Parathyroid adenoma (tissue), 2 donors: ENCODE measurements at regions not wholly inside any gene's neighbourhood (a gene's known extent, or its start where the extent isn't known, plus 50 kb on each side); places are given as distances from the start of the nearest gene placed in this dataset.
"Not testable (repeated sequence)": the region's sequence is repeated elsewhere in the genome, so short reads cannot be mapped to it uniquely, and the experiment has no call there.

Experiments
- H2AFZ ChIP-seq: fragments of 300-600 bp; sonication (generic); one replicate; pipeline ENCODE4 v1.7.0; 2017; ENCODE audit warnings: antibody characterized with exemption, mild to moderate bottlenecking
- H3K27ac ChIP-seq: fragments of 300-600 bp; sonication (generic); one replicate; pipeline ENCODE4 v1.7.0; 2017
- H3K27me3 ChIP-seq: fragments of 300-600 bp; sonication (generic); one replicate; pipeline ENCODE4 v1.7.0; 2017; ENCODE audit warnings: low read length; ENCODE audit not compliant: control insufficient read depth, insufficient read depth
- H3K36me3 ChIP-seq: fragments of 300-600 bp; sonication (generic); one replicate; pipeline ENCODE4 v1.7.0; 2017; ENCODE audit warnings: low read length; ENCODE audit not compliant: control insufficient read depth, insufficient read depth
- H3K4me1 ChIP-seq: fragments of 300-600 bp; sonication (generic); one replicate; pipeline ENCODE4 v1.7.0; 2017; ENCODE audit warnings: control low read depth
- H3K4me2 ChIP-seq: fragments of 300-600 bp; sonication (generic); one replicate; pipeline ENCODE4 v1.7.0; 2017; ENCODE audit warnings: low read length
- H3K4me3 ChIP-seq: fragments of 300-600 bp; sonication (generic); one replicate; pipeline ENCODE4 v1.7.0; 2017; ENCODE audit warnings: low read depth, low read length
- H3K79me2 ChIP-seq: fragments of 300-600 bp; sonication (generic); one replicate; pipeline ENCODE4 v1.7.0; 2017; ENCODE audit warnings: control low read depth
- H3K9ac ChIP-seq: fragments of 300-600 bp; sonication (generic); one replicate; pipeline ENCODE4 v1.7.0; 2017; ENCODE audit warnings: mild to moderate bottlenecking
- H3K9me3 ChIP-seq: fragments of 300-600 bp; sonication (generic); one replicate; pipeline ENCODE4 v1.7.0; 2017; ENCODE audit warnings: low read length; ENCODE audit not compliant: control insufficient read depth
- TF ChIP-seq, protein P1 (sequence below): fragments of 300-600 bp; sonication (generic); IDR thresholded peaks from one replicate; pipeline ENCODE4 v1.7.0; 2017; ENCODE audit warnings: antibody characterized with exemption, mild to moderate bottlenecking
- donor health status: primary hyperparathyroidism.

DNA sequence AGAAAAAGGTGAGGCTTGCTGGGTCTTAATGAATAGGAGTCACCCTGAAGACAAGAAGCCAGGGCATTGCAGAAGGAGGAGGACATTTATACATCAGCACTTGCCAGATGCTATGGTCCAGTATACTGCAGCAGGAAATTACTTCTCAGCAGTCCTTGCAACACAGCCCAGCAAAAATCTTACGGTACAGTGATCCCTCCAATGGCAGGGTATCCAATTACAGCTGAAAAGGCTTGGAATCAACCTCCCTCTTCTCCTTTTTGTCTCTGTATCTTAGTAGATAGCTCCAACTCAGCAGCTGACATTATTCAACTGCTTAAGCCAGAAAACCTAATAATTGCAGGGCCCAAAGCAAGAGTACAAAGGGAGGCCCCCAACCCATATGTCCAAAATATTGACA lies 128.3 kb upstream of the COBL start:
- H3K79me2 ChIP-seq = no peaks in the 10 kb centered on the region
- no peaks in the 10 kb centered on the region for H3K36me3 ChIP-seq
- H3K27me3 ChIP-seq = no peaks in the 10 kb centered on the region
- H3K9me3 ChIP-seq = no peaks in the 10 kb centered on the region
- TF ChIP-seq, protein P1, sequence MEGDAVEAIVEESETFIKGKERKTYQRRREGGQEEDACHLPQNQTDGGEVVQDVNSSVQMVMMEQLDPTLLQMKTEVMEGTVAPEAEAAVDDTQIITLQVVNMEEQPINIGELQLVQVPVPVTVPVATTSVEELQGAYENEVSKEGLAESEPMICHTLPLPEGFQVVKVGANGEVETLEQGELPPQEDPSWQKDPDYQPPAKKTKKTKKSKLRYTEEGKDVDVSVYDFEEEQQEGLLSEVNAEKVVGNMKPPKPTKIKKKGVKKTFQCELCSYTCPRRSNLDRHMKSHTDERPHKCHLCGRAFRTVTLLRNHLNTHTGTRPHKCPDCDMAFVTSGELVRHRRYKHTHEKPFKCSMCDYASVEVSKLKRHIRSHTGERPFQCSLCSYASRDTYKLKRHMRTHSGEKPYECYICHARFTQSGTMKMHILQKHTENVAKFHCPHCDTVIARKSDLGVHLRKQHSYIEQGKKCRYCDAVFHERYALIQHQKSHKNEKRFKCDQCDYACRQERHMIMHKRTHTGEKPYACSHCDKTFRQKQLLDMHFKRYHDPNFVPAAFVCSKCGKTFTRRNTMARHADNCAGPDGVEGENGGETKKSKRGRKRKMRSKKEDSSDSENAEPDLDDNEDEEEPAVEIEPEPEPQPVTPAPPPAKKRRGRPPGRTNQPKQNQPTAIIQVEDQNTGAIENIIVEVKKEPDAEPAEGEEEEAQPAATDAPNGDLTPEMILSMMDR = no peak
- no peak overlapping the region for H3K9ac ChIP-seq
- no peak overlapping the region for H3K27ac ChIP-seq
- no peak overlapping the region for H2AFZ ChIP-seq
- no peak overlapping the region for H3K4me3 ChIP-seq
- H3K4me2 ChIP-seq = no peak overlapping the region
- no peaks in the 10 kb centered on the region for H3K4me1 ChIP-seq

DNA sequence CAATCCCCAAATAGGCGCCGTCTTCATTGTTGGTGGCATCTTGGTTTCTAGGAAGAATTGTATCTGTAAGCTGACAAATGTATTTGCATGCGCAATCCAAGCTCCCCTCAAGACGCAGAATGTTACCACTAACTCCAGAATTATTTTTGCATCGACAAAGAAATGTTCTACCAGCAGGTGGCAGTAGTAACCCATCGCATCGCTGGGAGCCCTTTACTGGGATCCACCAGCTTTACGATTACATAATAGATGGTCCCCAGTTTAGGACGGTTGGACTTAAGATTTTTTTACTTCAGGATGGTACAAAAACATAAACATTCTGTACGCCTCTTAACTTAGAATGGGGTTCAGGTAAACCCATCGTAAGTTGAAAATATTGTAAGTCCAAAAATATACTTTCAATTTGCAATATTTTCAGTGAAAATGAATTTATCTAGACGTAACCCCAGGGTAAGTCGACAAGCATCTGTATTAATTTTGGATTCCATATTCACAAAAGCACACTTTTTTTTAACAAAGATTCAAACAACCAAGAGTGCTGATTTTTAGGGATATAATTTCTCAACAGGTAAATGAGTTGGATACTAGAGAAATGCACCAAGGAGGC lies 114.0 kb upstream of the COBL start:
- H3K27ac ChIP-seq = no peak overlapping the region

DNA sequence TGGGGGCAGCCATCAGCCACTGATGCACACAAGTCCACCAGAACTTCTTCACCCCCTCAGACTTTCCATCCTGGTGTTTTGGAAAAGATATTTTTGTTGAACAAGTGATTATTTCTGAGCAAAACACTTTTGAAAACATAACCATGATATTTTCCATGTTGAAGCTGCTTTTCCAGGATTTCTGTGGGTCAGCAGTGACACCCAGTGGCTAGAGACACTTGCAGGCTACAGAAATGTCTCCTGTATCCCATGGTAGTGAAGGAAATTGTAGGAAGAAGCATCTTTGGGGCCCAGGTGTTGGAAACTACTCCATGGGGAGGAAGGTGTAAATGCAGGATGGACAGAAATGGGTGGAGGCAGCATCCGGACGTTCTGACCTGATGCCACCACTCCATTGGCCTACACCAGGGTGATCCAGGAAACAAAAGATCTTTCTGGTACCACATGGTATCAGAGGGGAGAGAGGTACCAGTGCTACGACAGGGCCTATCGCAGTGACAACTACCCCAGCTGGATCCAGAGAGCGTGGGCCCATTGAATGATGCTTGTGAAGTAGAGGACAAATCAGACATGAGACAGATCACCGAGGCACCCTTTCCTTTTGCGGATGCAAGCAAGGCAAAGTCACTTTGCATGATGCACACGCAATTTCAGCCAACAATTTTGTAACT lies 111.7 kb upstream of the COBL start:
- Histone ChIP-seq H3K9ac (no peak overlapping the region), H3K36me3 (no peaks in the 10 kb centered on the region), H3K4me2 (no peak overlapping the region), H3K9me3 (no peaks in the 10 kb centered on the region), H3K27ac (no peak overlapping the region), H2AFZ (no peak overlapping the region), H3K79me2 (no peaks in the 10 kb centered on the region), H3K4me1 (no peaks in the 10 kb centered on the region), H3K27me3 (no peaks in the 10 kb centered on the region), H3K4me3 (no peak overlapping the region)
- TF ChIP-seq, protein P1 = no peak

More for the DNA sequence above, 114.0 kb upstream of the COBL start:
- Histone ChIP-seq H3K9me3 (no peaks in the 10 kb centered on the region), H3K36me3 (no peaks in the 10 kb centered on the region), H3K79me2 (no peaks in the 10 kb centered on the region), H3K4me1 (no peaks in the 10 kb centered on the region), H3K4me3 (peak overlapping the region; percentile 6), H3K4me2 (peak overlapping the region; percentile 25), H3K27me3 (no peaks in the 10 kb centered on the region), H2AFZ (no peak overlapping the region), H3K9ac (no peak overlapping the region)
- TF ChIP-seq, protein P1 = peak; percentile 90

GRCh38 chr7:51426163-51426562 lies 109.6 kb upstream of the COBL start:
- Histone ChIP-seq H3K27ac (no peak overlapping the region), H3K9ac (no peak overlapping the region), H3K4me1 (no peaks in the 10 kb centered on the region), H3K79me2 (no peaks in the 10 kb centered on the region), H3K4me2 (no peak overlapping the region), H3K36me3 (no peaks in the 10 kb centered on the region), H3K9me3 (no peaks in the 10 kb centered on the region), H3K4me3 (no peak overlapping the region), H3K27me3 (no peaks in the 10 kb centered on the region), H2AFZ (no peak overlapping the region)
- TF ChIP-seq, protein P1 = no peak

GRCh38 chr7:51409934-51410333 lies 93.3 kb upstream of the COBL start:
- H3K27ac ChIP-seq, H3K9me3 ChIP-seq, H3K4me3 ChIP-seq, H3K27me3 ChIP-seq, H3K79me2 ChIP-seq, H3K36me3 ChIP-seq, H3K4me2 ChIP-seq, H3K4me1 ChIP-seq, H3K9ac ChIP-seq, H2AFZ ChIP-seq: not testable (repeated sequence)

- not testable (repeated sequence) for H3K4me1 ChIP-seq, H2AFZ ChIP-seq, H3K27ac ChIP-seq, H3K36me3 ChIP-seq, H3K9ac ChIP-seq, H3K27me3 ChIP-seq, H3K9me3 ChIP-seq, H3K4me3 ChIP-seq, H3K4me2 ChIP-seq, H3K79me2 ChIP-seq
These were observed 81.0 kb upstream of the COBL start for GRCh38 chr7:51397608-51398007.

DNA sequence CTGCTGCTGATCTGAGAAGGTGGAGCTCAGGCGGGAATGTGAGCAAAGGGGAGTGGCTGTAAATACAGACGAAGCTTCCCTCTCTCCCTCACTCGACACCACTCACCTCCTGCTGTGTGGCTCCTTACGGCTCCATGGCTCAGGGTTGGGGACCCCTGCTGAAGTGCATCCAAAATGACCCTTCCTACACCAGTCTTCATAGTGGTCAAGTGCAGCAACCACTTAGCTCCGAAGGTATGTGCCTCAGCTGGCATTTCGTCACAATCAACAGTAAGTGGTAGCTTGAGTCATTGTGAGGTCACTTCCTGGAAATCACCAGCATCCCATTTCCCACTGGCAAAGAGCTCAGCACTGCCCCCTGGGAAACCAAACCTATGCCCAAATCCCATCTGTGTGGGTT lies 76.4 kb upstream of the COBL start:
- H3K4me2 ChIP-seq, H3K4me3 ChIP-seq, H3K9ac ChIP-seq, H3K27ac ChIP-seq, H3K4me1 ChIP-seq, H3K9me3 ChIP-seq, H3K27me3 ChIP-seq, H2AFZ ChIP-seq, H3K36me3 ChIP-seq, H3K79me2 ChIP-seq: not testable (repeated sequence)

GRCh38 chr7:51389952-51390351 lies 73.3 kb upstream of the COBL start:
- not testable (repeated sequence) for H3K9ac ChIP-seq

More at GRCh38 chr7:51389952-51390351, 73.3 kb upstream of the COBL start:
- H3K9me3 ChIP-seq, H3K79me2 ChIP-seq, H3K36me3 ChIP-seq, H3K27me3 ChIP-seq, H3K27ac ChIP-seq, H2AFZ ChIP-seq, H3K4me2 ChIP-seq, H3K4me1 ChIP-seq, H3K4me3 ChIP-seq: not testable (repeated sequence)
